ENCODE measurements at regions not wholly inside any gene's neighbourhood (a gene's known extent, or its start where the extent isn't known, plus 50 kb on each side); places are given as distances from the start of the nearest gene placed in this dataset.

DNA sequence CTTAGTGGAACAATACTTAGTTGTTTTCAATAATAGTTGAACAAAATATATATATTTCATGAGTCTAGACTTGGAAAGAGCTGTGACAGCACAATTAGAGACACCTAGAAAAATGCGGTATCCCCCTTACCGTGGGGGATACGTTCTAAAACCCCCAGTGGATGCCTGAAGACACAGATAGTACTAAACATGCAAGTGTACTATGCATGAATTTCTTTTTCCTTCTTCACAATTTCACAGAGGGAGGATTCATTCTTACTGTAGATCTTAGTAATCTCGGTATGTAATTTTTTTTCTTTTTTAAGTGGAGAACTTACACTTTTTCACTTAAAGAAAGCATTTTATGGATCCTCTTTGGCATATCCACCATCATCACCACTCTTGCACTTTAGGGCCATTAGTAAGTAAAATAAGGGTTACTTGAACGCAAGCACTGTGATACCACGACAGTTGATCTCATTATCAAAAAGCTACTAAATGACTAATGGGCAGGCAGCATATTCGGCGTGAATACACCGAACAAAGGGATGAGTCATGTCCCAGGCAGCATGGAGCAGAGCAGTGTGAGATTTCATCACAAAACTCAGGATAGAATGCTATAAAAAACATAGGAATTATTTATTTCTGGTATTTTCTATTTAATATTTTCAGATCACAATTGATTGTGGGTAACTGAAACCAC, 72.3 kb upstream of the ZNF280D start:
- TF ChIP-seq CTCF (optimal IDR thresholded peaks at IDR 0.05 in 1 of 3, IDR thresholded peaks at IDR 0.05 in 1 of 3, conservative IDR thresholded peaks at IDR 0.05 in 1 of 3; ENCODE audit: extremely low read depth in 1 of 3, insufficient read depth in 2 of 3, low read length in 3 of 3) (no peak), EZH2 (IDR thresholded peaks at IDR 0.05; ENCODE audit: low read length) (no peak)
